ENCODE measurements at regions not wholly inside any gene's neighbourhood (a gene's known extent, or its start where the extent isn't known, plus 50 kb on each side); places are given as distances from the start of the nearest gene placed in this dataset.

GRCh38 chr20:60494476-60494875 lies 536.3 kb downstream of the CDH26 start:
- DNase-seq (ENCODE audit: low read depth): no peak
- no peak overlapping the region for H3K4me3 ChIP-seq (ENCODE audit: low read depth, low read length)
- no peak for TF ChIP-seq CTCF (conservative IDR thresholded peaks at IDR 0.05; ENCODE audit: low read depth, low read length)

GRCh38 chr20:60497298-60498035 lies 539.2 kb downstream of the CDH26 start:
- no peak for TF ChIP-seq CTCF (conservative IDR thresholded peaks at IDR 0.05; ENCODE audit: low read depth, low read length)
- no peak for DNase-seq (ENCODE audit: low read depth)
- no peak overlapping the region for H3K4me3 ChIP-seq (ENCODE audit: low read depth, low read length)

GRCh38 chr20:60500038-60500701 lies 541.9 kb downstream of the CDH26 start:
- no peak overlapping the region for H3K4me3 ChIP-seq (ENCODE audit: low read depth, low read length)
- no peak for TF ChIP-seq CTCF (conservative IDR thresholded peaks at IDR 0.05; ENCODE audit: low read depth, low read length)
- DNase-seq (ENCODE audit: low read depth): no peak

DNA sequence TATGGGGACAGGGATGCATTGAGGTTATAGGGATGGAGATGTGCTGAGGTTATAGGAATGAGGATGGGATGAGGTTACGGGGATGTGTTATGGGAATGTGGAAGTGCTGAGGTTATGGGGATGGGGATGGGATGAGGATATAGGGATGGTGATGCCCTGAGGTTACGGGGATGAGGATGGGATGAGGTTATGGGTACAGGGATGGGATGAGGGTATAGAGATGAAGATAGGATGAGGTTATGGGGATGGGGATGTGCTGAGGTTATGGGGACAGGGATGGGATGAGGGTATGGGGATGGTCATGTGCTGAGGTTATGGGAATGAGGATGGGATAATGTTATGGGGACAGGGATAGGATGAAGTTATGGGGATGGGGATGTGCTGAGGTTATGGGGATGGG lies 542.8 kb downstream of the CDH26 start:
- DNase-seq (ENCODE audit: low read depth): no peak
- H3K4me3 ChIP-seq (ENCODE audit: low read depth, low read length): no peak overlapping the region
- TF ChIP-seq CTCF (conservative IDR thresholded peaks at IDR 0.05; ENCODE audit: low read depth, low read length): no peak

DNA sequence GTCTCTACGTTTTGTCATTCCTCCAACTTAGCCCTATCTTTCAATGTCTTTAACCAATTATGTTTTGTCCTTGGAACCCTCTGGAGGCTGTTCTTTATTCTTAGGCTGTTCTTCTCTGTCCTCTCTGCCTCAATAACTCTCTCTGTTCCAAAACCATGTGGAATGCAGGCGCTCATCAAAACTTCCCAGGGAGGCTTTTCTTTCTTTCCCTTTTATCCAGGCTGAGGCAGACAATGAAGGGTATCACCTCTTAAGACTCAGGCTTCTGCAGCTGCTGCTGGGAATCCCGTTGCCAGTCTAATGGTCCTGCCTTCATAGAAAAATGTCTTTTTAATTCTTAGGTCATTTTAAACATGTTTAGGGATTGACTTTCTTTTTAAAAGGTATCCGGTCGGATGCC lies 544.7 kb downstream of the CDH26 start:
- TF ChIP-seq CTCF (conservative IDR thresholded peaks at IDR 0.05; ENCODE audit: low read depth, low read length): no peak
- no peak overlapping the region for H3K4me3 ChIP-seq (ENCODE audit: low read depth, low read length)

DNA sequence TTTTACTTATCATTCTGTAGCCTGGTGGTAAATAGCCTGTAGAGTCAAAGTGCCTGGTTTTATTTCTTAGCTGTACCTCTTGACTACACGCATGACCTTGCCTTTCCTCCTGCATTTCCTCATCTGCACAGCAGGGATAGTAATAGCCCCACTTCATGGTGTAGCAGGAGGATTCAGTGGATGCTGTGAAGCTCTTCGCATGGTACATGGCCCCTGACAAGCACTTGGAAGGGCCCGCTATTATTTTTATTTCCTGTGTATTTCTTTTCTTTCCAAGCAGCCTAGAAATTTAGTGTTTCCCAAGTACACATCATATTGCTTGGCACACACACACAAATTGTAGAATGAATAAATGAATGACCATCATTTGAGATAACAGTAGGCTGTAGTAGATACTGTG lies 547.2 kb downstream of the CDH26 start:
- TF ChIP-seq CTCF (conservative IDR thresholded peaks at IDR 0.05; ENCODE audit: low read depth, low read length): no peak
- no peak for DNase-seq (ENCODE audit: low read depth)
- H3K4me3 ChIP-seq (ENCODE audit: low read depth, low read length): no peak overlapping the region

More for the DNA sequence above, 544.7 kb downstream of the CDH26 start:
- DNase-seq (ENCODE audit: low read depth): no peak

DNA sequence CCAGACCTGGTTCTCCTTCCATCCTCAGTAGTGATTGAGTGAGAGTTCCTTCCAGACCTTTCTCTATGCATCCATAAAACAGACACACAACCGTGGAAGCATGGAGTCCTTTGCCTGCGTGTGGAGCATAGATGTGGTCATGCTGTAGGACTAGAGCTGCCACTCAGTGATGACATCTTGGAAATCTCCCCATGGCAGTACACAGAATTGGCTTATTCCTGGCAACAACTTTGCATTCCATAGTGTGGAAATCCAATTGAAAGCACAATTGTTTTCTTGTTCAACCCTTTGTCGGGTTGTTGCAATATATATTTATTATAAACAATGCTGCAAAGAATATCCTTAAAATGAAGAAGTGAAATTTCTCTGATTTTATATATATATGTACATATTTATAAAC lies 547.8 kb downstream of the CDH26 start:
- DNase-seq (ENCODE audit: low read depth): no peak
- no peak for TF ChIP-seq CTCF (conservative IDR thresholded peaks at IDR 0.05; ENCODE audit: low read depth, low read length)
- H3K4me3 ChIP-seq (ENCODE audit: low read depth, low read length): no peak overlapping the region
